SIG-M5 treated with dmso at 0.1 percent for 504 hours (cell line): ENCODE measurements at regions not wholly inside any gene's neighbourhood (a gene's known extent, or its start where the extent isn't known, plus 50 kb on each side); places are given as distances from the start of the nearest gene placed in this dataset.

ENCODE experiments used
- DNase-seq: peaks from one replicate; lab custom pipeline; 2025; ENCODE audit not compliant: unreplicated experiment; lab: John Stamatoyannopoulos, UW

DNA sequence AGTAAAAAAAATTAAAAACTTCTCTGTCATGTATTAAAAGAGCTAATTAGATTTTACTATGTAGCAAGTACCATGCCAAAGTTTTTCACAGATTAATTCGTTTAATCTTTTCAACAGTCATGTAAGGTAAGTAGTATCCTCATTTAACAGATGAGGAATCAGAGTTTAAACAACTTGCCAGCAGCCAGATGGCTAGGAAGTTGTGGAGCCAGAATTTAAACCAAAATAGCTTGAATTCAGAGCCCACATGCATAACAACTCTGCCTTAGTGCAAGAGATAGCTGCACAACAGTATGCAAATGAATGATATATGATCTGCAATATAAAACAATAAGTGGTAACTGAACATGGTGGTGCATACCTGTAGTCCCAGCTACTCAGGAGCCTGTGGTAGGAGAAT is 75.3 kb downstream of the NAP1L3 start:
- DNase-seq, result no peak

DNA sequence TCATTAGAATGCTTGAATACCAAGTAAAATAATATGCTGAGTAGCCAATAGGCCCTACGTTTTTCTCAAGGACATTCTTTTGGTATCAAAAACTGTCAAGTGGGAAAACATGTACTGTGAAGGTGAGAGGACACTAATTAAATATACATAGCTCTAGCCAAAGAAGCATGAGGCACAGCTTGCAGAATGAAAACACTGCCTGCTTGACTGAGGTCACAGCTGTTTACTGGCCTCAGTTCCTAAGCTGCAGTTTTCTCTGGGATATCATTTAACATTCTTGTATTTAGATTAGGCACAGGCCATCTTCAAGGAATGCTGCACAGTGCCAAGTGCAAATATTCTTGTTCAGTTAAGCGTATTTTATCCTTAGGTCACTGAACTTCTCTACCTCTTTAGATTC is 78.6 kb downstream of the NAP1L3 start:
- no peak for DNase-seq

DNA sequence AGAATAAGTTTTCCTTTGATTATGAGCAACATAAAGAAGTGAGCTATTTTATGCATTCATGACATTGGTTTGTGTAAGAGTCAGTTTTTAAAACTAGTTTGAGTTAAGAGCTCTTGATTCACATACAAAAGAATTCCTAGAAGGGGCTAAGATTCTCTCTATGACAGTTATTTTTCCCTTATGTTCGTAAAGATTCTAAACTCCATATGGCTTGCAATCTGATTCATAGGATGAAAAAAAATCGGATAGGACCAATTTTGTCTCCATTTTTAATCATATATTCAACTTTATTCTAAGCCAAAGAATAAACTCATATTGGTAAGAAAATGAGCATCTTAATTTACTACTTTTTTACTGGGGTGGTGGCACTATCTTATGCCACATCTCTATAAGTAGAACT is 79.4 kb downstream of the NAP1L3 start:
- no peak for DNase-seq

DNA sequence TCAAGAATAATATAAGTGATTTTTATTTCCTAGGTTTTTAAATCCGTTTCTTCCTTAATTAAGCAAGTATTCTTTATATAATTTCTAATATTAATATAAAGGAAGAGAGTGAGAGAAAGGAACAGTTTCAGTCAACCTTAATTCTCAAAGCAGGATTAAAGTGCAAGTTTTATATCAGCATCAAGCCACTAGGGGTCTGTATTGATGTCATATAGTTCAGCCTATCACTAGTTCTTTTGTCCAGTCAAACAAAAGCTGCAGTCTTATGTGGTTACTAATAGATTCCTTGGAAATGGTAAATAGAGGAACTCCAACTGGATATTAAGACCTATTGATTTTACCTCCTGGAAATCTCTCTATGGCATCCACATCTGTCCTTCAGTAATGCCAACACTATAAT is 82.0 kb downstream of the NAP1L3 start:
- DNase-seq, result no peak

DNA sequence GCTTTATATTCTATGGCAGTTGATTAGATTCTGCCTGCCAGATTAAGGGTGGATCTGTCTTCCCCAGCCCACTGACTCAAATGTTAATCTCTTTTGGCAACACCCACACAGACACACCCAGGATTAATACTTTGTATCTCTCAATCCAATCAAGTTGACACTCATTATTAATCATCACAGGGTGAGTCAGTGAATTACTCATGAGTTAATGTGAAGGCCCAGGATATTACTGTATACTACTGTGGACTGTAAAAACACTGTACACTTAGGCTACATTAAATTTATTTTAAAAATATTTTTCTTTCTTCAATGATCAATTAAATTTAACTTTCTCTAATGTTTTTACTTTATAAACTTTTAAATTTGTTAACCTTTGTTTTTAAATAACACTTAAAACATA is 87.7 kb downstream of the NAP1L3 start:
- no peak for DNase-seq

DNA sequence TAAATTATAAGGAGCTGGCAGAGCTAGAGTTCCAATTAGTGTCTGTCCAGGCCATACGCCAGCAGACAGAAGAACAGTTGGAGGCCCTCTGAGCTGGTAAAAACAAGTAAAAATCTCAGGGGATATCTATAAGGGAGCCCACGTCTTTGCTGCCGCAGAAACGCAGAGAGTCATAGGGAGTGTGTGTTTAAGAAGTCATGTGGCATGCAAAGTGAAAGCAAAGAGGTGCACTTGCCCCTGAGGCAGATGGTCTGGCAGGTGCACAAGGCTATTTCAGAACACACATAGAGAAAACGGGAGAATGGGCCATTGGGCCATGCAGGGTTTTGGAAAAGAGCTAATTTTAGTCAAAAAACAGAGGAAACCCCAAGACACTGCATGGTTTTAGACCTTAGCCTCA is 92.7 kb downstream of the NAP1L3 start:
- no peak for DNase-seq

DNA sequence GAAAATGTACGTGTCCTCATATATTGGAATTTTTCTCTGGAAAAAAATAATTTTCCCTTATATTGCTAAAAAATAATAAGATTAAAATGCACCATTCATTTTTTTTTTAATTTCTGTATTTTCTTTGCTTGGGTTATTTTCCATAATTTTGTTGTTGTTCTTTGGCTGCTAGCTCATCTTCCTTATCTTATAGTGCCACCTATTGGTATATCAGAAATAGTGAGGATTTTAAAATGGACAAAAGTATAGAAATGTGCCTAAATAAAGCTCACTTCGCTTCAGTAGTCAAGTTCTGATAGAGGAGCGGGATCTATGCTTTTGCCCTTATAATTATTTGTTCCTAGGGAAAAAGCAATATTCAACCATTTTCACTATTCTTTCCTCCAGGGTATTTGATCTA is 134.8 kb downstream of the NAP1L3 start:
- peak; percentile 24 for DNase-seq

DNA sequence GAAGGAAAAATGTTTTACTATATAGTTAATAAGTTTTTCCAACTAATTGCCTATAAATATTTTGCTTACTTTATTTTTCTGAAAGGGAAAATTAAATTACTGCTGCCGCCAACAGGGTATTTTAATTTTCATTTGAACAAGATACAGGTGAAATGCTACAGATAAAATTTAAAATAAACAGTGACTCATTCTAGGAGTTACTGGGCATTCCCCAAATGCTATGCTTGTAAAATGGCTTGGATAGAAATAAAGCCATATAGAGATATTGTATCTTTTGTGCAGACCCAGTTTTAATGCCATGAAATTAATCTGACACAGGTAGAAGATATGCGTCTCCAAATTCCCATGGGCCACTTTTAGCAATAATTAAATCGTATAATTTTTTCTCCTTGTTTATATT is 144.5 kb downstream of the NAP1L3 start:
- no peak for DNase-seq
